Activated CD4-positive, CD25-positive, alpha-beta regulatory T cell (primary cell): ENCODE measurements at regions not wholly inside any gene's neighbourhood (a gene's known extent, or its start where the extent isn't known, plus 50 kb on each side); places are given as distances from the start of the nearest gene placed in this dataset.

Experiments
- DNase-seq, 4 experiments: peaks; one replicate each; lab custom pipeline; 2025; lab: John Stamatoyannopoulos, UW

- DNase-seq = no peak
Measured at GRCh38 chr10:128662520-128662919, 536.3 kb upstream of the MKI67 start.

- no peak for DNase-seq
Measured at GRCh38 chr10:128664729-128665128, 538.5 kb upstream of the MKI67 start.

GRCh38 chr10:128675405-128675804, 549.2 kb upstream of the MKI67 start:
- DNase-seq = no peak

GRCh38 chr10:128680116-128680515, 553.9 kb upstream of the MKI67 start:
- DNase-seq = no peak

GRCh38 chr10:128684215-128684614, 558.0 kb upstream of the MKI67 start:
- DNase-seq = no peak

- DNase-seq = no peak
Measured at GRCh38 chr10:128686630-128687278, 560.5 kb upstream of the MKI67 start.

GRCh38 chr10:128687408-128687807, 561.2 kb upstream of the MKI67 start:
- no peak for DNase-seq

- no peak for DNase-seq
Measured at GRCh38 chr10:128687927-128688549, 561.8 kb upstream of the MKI67 start.

- DNase-seq = no peak
Measured at GRCh38 chr10:128689667-128690066, 563.4 kb upstream of the MKI67 start.

GRCh38 chr10:128693493-128694131, 567.4 kb upstream of the MKI67 start:
- DNase-seq = no peak

- DNase-seq = no peak
Measured at GRCh38 chr10:128694168-128694850, 568.1 kb upstream of the MKI67 start.

GRCh38 chr10:128694851-128695725, 568.9 kb upstream of the MKI67 start:
- DNase-seq = no peak

GRCh38 chr10:128695931-128696330, 569.7 kb upstream of the MKI67 start:
- no peak for DNase-seq

- DNase-seq = no peak
Measured at GRCh38 chr10:128697437-128697836, 571.2 kb upstream of the MKI67 start.

GRCh38 chr10:128701381-128701780, 575.2 kb upstream of the MKI67 start:
- DNase-seq = no peak

GRCh38 chr10:128701837-128702236, 575.6 kb upstream of the MKI67 start:
- DNase-seq = no peak

GRCh38 chr10:128704716-128705115, 578.5 kb upstream of the MKI67 start:
- no peak for DNase-seq

GRCh38 chr10:128708182-128708581, 582.0 kb upstream of the MKI67 start:
- no peak for DNase-seq

- no peak for DNase-seq
Measured at GRCh38 chr10:128709686-128710085, 583.5 kb upstream of the MKI67 start.

- DNase-seq = no peak
Measured at GRCh38 chr10:128710098-128710797, 584.0 kb upstream of the MKI67 start.

- no peak for DNase-seq
Measured at GRCh38 chr10:128710798-128711183, 584.6 kb upstream of the MKI67 start.
